Esophagus (tissue), 2 donors: ENCODE measurements at regions not wholly inside any gene's neighbourhood (a gene's known extent, or its start where the extent isn't known, plus 50 kb on each side); places are given as distances from the start of the nearest gene placed in this dataset.
"Not testable (repeated sequence)": the region's sequence is repeated elsewhere in the genome, so short reads cannot be mapped to it uniquely, and the experiment has no call there.

Experiments
- H3K27ac ChIP-seq, 2 donors: one replicate each; pipeline ENCODE4 v1.5.1; 2013; ENCODE audit warnings: low read depth in 2 of 2, mild to moderate bottlenecking in 2 of 2, inconsistent platforms in 1 of 2, low read length in 1 of 2, moderate library complexity in 1 of 2
- H3K27me3 ChIP-seq, 2 donors: one replicate each; pipeline ENCODE4 v1.6.1; 2013; ENCODE audit warnings: low read length in 2 of 2, control low read depth in 1 of 2, mild to moderate bottlenecking in 1 of 2; ENCODE audit not compliant: insufficient read depth in 2 of 2, control insufficient read depth in 1 of 2
- H3K36me3 ChIP-seq, 2 donors: one replicate each; pipeline ENCODE4 v1.6.1; 2013; ENCODE audit warnings: low read length in 1 of 2; ENCODE audit not compliant: control insufficient read depth in 2 of 2, insufficient read depth in 2 of 2
- H3K4me1 ChIP-seq, 2 donors: one replicate each; pipeline ENCODE4 v1.6.1; 2013; ENCODE audit warnings: low read length in 1 of 2; ENCODE audit not compliant: control insufficient read depth in 2 of 2, insufficient read depth in 2 of 2
- H3K4me3 ChIP-seq, 2 donors: one replicate each; pipeline ENCODE4 v1.5.1; 2013; ENCODE audit warnings: low read length in 2 of 2, mild to moderate bottlenecking in 2 of 2, low read depth in 1 of 2, moderate library complexity in 1 of 2
- H3K9me3 ChIP-seq, 2 donors: one replicate each; pipeline ENCODE4 v1.6.1; 2013; ENCODE audit warnings: mild to moderate bottlenecking in 2 of 2, low read depth in 1 of 2, low read length in 1 of 2, moderate library complexity in 1 of 2; ENCODE audit not compliant: control insufficient read depth in 2 of 2, insufficient read depth in 1 of 2
- WGBS, 2 donors: extraction: QIAGEN DNeasy Blood & Tissue Kit; methylation state at CpG; one replicate each; pipeline ENCODE4 v1.1.7; 2013; 5-methylcytosine and 5-hydroxymethylcytosine counted together
- donor health status: healthy with polysubstance abuse.
- donor health status: Bipolar disorder and iron deficiency.

- H3K4me1 ChIP-seq, result no peaks in the 10 kb centered on the region
- 86 to 88% methylated on average over 6 of the region's 6 CpGs for WGBS, 2 donors
- peaks cover 0 to 2% of the 10 kb centered on the region in 2 donors for H3K9me3 ChIP-seq
- H3K27ac ChIP-seq, result no peak overlapping the region
- no peaks in the 10 kb centered on the region for H3K27me3 ChIP-seq
- no peak overlapping the region for H3K4me3 ChIP-seq
- H3K36me3 ChIP-seq, result no peaks in the 10 kb centered on the region
These were observed 183.2 kb downstream of the UXS1 start for GRCh38 chr2:106010818-106011355.

- H3K27me3 ChIP-seq, result no peaks in the 10 kb centered on the region
- no peak overlapping the region for H3K4me3 ChIP-seq
- no peak overlapping the region for H3K27ac ChIP-seq
- no peaks in the 10 kb centered on the region for H3K36me3 ChIP-seq
- 47 to 84% methylated on average over 1 of the region's 1 CpG for WGBS, 2 donors
- H3K4me1 ChIP-seq, result no peaks in the 10 kb centered on the region
- H3K9me3 ChIP-seq, result peaks cover 0 to 2% of the 10 kb centered on the region in 2 donors
These were observed 185.0 kb downstream of the UXS1 start for GRCh38 chr2:106009096-106009495.

DNA sequence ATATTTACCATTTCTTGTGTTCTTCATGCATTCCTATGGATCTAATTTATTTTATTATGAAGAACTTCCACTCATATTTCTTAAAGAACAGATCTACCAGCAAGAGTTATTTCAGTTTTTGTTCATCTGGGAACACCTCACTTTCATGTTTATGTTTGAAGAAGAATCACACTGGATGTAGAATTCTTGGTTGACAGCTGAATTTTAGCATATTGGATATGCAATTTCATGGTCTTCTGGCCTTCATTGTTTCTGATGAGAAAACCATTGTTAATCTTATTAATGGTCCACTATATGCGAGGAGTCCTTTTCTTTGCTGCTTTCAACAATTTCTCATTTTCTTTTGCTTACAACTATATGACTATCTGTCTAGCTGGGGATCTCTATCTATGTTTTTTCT is 189.2 kb downstream of the UXS1 start:
- WGBS, 2 donors, result 90 to 98% methylated on average over 1 of the region's 1 CpG
- Histone ChIP-seq H3K4me3 (no peak overlapping the region), H3K27ac (no peak overlapping the region), H3K36me3 (no peaks in the 10 kb centered on the region), H3K9me3 (peaks cover 0 to 2% of the 10 kb centered on the region in 2 donors), H3K4me1 (no peaks in the 10 kb centered on the region), H3K27me3 (no peaks in the 10 kb centered on the region)

DNA sequence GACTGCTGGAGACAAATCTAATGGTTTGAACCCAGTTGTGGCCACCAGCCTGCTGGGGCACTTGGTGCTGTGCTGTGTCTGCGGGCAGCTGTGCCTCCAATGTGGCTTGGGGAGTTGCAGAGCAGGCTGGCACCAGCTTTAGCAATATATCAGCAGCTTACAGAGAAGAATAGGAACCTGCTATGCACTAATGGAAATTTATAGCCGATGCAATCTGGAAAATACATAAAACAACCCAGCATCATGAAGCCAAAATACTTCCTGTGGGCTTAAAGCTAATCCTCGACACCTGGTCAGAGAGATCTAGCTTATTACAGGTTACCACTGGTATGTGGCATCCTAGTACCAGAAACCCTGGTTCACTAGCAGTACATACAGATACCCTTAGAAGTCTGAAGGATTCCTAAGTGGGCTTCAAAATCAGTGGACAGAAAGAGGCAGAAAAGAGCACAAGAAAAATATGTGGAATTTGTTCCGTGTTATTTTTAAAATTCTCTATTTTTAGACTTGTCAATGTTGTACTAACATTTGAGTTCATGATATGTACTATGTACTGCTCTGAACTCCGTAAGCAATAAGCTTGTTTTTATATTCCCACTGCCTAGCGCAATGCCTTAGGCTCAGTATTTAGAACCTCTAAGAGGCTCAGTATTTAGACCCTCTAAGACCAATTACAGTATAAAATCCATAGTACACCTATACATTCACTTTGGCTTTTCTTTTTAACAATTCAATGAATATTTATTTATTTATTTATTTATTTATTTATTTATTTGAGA is 194.7 kb downstream of the UXS1 start:
- H3K9me3 ChIP-seq, result peaks cover 0 to 3% of the 10 kb centered on the region in 2 donors
- H3K36me3 ChIP-seq, result no peaks in the 10 kb centered on the region
- 48 to 59% methylated on average over 6 of the region's 6 CpGs for WGBS, 2 donors
- H3K27ac ChIP-seq, result no peak overlapping the region
- H3K4me1 ChIP-seq, result no peaks in the 10 kb centered on the region
- no peak overlapping the region for H3K4me3 ChIP-seq
- no peaks in the 10 kb centered on the region for H3K27me3 ChIP-seq

DNA sequence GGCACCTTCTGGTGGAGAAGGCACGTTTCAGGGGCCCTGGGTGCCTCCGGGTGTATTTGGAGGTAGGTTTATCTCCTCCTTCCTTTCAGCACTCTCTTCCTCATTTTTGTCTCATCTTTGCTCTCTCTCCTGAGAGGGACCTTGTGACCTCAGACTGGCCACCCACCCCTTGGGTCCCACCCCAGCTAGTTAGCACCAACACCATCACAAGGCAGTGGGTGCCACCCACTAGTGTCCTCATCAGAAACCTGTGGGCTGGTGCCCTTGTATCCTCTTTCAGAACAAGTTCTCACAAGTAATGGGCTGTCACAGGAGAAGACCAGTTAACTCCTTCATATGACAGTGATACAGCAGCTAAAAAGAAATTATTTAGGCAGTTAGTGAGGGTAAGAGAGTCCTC is 196.4 kb downstream of the UXS1 start:
- Histone ChIP-seq H3K4me3 (no peak overlapping the region), H3K9me3 (peaks cover 0 to 7% of the 10 kb centered on the region in 2 donors), H3K27me3 (no peaks in the 10 kb centered on the region), H3K4me1 (no peaks in the 10 kb centered on the region), H3K36me3 (no peaks in the 10 kb centered on the region), H3K27ac (no peak overlapping the region)
- 76 to 85% methylated on average over 2 of the region's 2 CpGs for WGBS, 2 donors

- no peaks in the 10 kb centered on the region for H3K27me3 ChIP-seq
- no peak overlapping the region for H3K27ac ChIP-seq
- no peaks in the 10 kb centered on the region for H3K36me3 ChIP-seq
- no peak overlapping the region for H3K4me3 ChIP-seq
- no peaks in the 10 kb centered on the region for H3K4me1 ChIP-seq
- WGBS, 2 donors, result 76 to 77% methylated on average over 6 of the region's 6 CpGs
- H3K9me3 ChIP-seq, result peaks cover 0 to 7% of the 10 kb centered on the region in 2 donors
These were observed 203.5 kb downstream of the UXS1 start for GRCh38 chr2:105990624-105991023.

GRCh38 chr2:105989803-105990202 is 204.3 kb downstream of the UXS1 start:
- H3K27me3 ChIP-seq, H3K36me3 ChIP-seq, H3K27ac ChIP-seq, H3K4me3 ChIP-seq, H3K9me3 ChIP-seq, H3K4me1 ChIP-seq: not testable (repeated sequence)
- 51 to 55% methylated on average over 2 of the region's 2 CpGs for WGBS, 2 donors

GRCh38 chr2:105989070-105989469 is 205.0 kb downstream of the UXS1 start:
- peaks cover 0 to 1% of the 10 kb centered on the region in 2 donors for H3K9me3 ChIP-seq
- H3K27me3 ChIP-seq, result no peaks in the 10 kb centered on the region
- H3K36me3 ChIP-seq, result no peaks in the 10 kb centered on the region
- no peak overlapping the region for H3K27ac ChIP-seq
- no peaks in the 10 kb centered on the region for H3K4me1 ChIP-seq
- no peak overlapping the region for H3K4me3 ChIP-seq

DNA sequence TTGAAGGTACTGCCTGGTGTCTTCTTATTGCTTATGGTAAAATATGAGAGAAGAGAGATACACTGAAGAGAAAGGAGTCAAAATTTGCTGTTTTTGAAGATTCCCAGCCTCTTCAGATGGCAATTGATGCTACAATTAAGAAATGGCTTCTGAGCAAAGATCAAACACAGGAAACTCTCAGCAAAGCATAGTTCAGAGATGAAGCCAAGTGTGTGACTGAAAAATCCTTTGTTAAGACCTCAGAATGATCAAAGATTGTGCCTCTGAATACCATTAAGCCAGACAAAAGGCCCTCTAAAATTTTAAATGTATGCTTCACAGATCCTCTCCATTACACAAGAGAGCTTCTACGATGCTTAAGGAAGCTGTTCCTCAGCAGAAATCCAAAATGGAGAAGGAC is 216.3 kb downstream of the UXS1 start:
- Histone ChIP-seq H3K4me1 (no peaks in the 10 kb centered on the region), H3K9me3 (no peaks in the 10 kb centered on the region), H3K4me3 (no peak overlapping the region), H3K27me3 (no peaks in the 10 kb centered on the region), H3K27ac (no peak overlapping the region), H3K36me3 (no peaks in the 10 kb centered on the region)
- 90 to 92% methylated on average over 1 of the region's 1 CpG for WGBS, 2 donors

DNA sequence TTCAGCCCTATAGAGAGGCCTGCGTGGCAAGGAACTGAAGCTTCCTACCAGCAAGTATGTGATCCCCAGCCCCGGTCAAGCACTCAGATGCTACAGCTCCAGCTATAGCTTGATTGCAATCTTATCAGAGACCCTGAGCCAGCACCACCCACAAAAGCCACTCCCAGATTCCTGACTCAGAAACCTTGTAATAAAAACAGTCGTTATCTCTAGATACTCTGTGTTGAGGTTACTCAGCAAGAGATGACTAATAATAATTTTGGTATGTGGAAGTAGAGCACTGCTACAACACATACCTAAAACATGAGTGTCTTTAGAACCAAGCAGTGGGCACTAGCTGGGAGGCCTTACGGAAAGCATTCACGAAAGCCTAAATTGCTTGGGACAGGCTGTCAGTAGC is 216.9 kb downstream of the UXS1 start:
- Histone ChIP-seq H3K27me3 (no peaks in the 10 kb centered on the region), H3K4me1 (no peaks in the 10 kb centered on the region), H3K36me3 (no peaks in the 10 kb centered on the region), H3K27ac (no peak overlapping the region), H3K9me3 (no peaks in the 10 kb centered on the region), H3K4me3 (no peak overlapping the region)
- 80 to 87% methylated on average over 5 of the region's 5 CpGs for WGBS, 2 donors
